ENCODE measurements at regions not wholly inside any gene's neighbourhood (a gene's known extent, or its start where the extent isn't known, plus 50 kb on each side); places are given as distances from the start of the nearest gene placed in this dataset.

GRCh38 chr4:159582685-159583084 lies 479.8 kb downstream of the RAPGEF2 start:
- Mint-ChIP-seq H3K9me3 (peaks cover 34% of the 10 kb centered on the region), H3K27me3 (ENCODE audit: low read depth) (peaks cover 4% of the 10 kb centered on the region; the same call in 1 of the 2 replicates), H3K36me3 (peaks cover 31% of the 10 kb centered on the region), H3K27ac (no peak overlapping the region), H3K4me1 (no peaks in the 10 kb centered on the region), H3K4me3 (no peak overlapping the region)
- ATAC-seq, result no peak
- DNase-seq (ENCODE audit: low spot score), result no peak
- ChIA-PET CTCF (no interaction called here), POLR2A (no interaction called here)
- TF ChIP-seq MLX (CRISPR knock-in tag; IDR thresholded peaks at IDR 0.05) (no peak), IRF2 (CRISPR knock-in tag; IDR thresholded peaks at IDR 0.05; ENCODE audit: borderline replicate concordance, low read depth) (no peak), PRDM15 (CRISPR knock-in tag; IDR thresholded peaks at IDR 0.05) (no peak), SP1 (CRISPR knock-in tag; conservative IDR thresholded peaks at IDR 0.05) (no peak), E2F1 (CRISPR knock-in tag; IDR thresholded peaks at IDR 0.05) (no peak), IRF1 (CRISPR knock-in tag; IDR thresholded peaks at IDR 0.05) (no peak), ATF6 (CRISPR knock-in tag; IDR thresholded peaks at IDR 0.05) (no peak), ZNF532 (CRISPR knock-in tag; IDR thresholded peaks at IDR 0.05; ENCODE audit: borderline replicate concordance) (no peak), KAT7 (CRISPR knock-in tag; IDR thresholded peaks at IDR 0.05; ENCODE audit: borderline replicate concordance) (no peak), NFE2L1 (CRISPR knock-in tag; IDR thresholded peaks at IDR 0.05) (no peak), ZNF512 (CRISPR knock-in tag; IDR thresholded peaks at IDR 0.05; ENCODE audit: borderline replicate concordance) (no peak), ZBTB21 (CRISPR knock-in tag; IDR thresholded peaks at IDR 0.05; ENCODE audit: borderline replicate concordance) (no peak), ZNF232 (CRISPR knock-in tag; IDR thresholded peaks at IDR 0.05) (no peak), ERG (CRISPR knock-in tag; IDR thresholded peaks at IDR 0.05) (no peak), GRHL2 (CRISPR knock-in tag; IDR thresholded peaks at IDR 0.05; ENCODE audit: insufficient replicate concordance, severe bottlenecking) (no peak)

All from WTC11 (cell line).